Endothelial cell of umbilical vein (primary cell): ENCODE measurements at regions not wholly inside any gene's neighbourhood (a gene's known extent, or its start where the extent isn't known, plus 50 kb on each side); places are given as distances from the start of the nearest gene placed in this dataset.

Source experiments
- EZH2 ChIP-seq: IDR thresholded peaks from 2 replicates; pipeline ENCODE4 v1.6.1; 2012; ENCODE audit warnings: borderline replicate concordance, low read depth, mild to moderate bottlenecking, moderate library complexity, low read length, inconsistent platforms; ENCODE audit not compliant: severe bottlenecking
- POLR2AphosphoS5 ChIP-seq: IDR thresholded peaks from 2 replicates; pipeline ENCODE4 v1.6.1; 2012; ENCODE audit warnings: low read depth, mild to moderate bottlenecking, control low read depth, low read length, moderate library complexity; ENCODE audit not compliant: insufficient read depth
- TF ChIP-seq, protein P1 (sequence below), 2 donors: IDR thresholded peaks; 1 replicate in 1 of 2; 2 replicates in 1 of 2; pipeline ENCODE4 v1.5.1; 2011; ENCODE audit warnings: low read length in 2 of 2, mild to moderate bottlenecking in 2 of 2, moderate library complexity in 2 of 2, control low read depth in 1 of 2, inconsistent platforms in 1 of 2, low read depth in 1 of 2; ENCODE audit not compliant: insufficient read depth in 1 of 2; ENCODE audit errors: extremely low read depth in 1 of 2

DNA sequence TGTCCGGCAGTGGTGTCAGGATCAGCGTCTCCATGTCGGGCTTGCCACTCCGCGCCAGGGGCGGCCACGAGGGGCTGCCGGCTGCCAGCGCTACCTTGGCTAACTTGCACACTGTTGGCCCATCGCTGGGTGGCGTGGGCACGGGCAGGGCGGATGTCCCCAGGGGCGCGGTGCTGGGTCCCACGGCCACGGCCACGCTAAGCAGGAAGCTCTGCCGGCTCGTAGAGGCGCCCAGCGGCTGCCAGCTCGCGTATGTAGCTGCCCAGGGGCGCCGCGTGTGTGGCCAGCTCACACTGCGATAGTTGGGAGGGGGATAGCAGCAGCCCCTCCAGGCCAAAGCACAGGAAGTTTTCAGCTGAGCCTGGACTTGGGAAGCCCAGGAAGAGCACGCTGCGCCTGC, 249.4 kb downstream of the ANKRD30B start:
- TF ChIP-seq, protein P1, sequence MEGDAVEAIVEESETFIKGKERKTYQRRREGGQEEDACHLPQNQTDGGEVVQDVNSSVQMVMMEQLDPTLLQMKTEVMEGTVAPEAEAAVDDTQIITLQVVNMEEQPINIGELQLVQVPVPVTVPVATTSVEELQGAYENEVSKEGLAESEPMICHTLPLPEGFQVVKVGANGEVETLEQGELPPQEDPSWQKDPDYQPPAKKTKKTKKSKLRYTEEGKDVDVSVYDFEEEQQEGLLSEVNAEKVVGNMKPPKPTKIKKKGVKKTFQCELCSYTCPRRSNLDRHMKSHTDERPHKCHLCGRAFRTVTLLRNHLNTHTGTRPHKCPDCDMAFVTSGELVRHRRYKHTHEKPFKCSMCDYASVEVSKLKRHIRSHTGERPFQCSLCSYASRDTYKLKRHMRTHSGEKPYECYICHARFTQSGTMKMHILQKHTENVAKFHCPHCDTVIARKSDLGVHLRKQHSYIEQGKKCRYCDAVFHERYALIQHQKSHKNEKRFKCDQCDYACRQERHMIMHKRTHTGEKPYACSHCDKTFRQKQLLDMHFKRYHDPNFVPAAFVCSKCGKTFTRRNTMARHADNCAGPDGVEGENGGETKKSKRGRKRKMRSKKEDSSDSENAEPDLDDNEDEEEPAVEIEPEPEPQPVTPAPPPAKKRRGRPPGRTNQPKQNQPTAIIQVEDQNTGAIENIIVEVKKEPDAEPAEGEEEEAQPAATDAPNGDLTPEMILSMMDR (IDR thresholded peaks at IDR 0.05; ENCODE audit: extremely low read depth in 1 of 2, insufficient read depth in 1 of 2, low read depth in 1 of 2, low read length in 2 of 2) = no peak
- TF ChIP-seq POLR2AphosphoS5 (no peak), EZH2 (no peak)
